NCI-H2107 treated with DMSO at 0.1 percent for 48 hours (cell line): ENCODE measurements at regions not wholly inside any gene's neighbourhood (a gene's known extent, or its start where the extent isn't known, plus 50 kb on each side); places are given as distances from the start of the nearest gene placed in this dataset.

Experiments
- DNase-seq: peaks from one replicate; lab custom pipeline; 2025; ENCODE audit not compliant: unreplicated experiment; lab: John Stamatoyannopoulos, UW

DNA sequence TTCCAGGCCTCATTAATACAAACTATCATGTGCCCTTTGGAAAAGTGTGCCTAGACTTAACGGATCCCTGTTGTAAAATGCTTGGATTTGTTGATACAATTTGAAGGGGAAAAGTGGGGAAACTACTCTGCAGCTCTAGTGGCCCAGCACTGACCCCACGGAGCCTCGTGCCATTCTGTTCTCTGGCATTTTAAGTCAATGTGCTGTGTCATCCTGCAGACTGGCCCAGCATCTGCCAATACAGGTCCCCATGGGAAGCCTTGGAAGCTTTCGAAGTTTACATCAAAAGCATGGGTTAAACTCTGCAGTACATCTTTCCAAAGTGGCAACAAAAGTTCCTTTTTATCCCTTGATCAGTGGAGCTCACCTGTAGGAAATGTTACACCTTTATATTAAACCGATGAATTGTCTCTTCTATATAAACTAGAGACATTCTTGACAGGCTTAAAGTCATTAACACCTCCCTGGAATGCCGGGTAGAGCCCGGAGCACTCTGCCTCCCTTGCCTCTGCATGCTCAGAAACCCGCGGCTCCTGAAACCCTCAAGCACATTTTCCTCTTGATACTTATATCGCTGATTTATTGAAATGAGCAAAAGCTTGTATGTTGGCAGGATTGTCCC, 596.0 kb upstream of the ADAMTS16 start:
- no peak for DNase-seq

DNA sequence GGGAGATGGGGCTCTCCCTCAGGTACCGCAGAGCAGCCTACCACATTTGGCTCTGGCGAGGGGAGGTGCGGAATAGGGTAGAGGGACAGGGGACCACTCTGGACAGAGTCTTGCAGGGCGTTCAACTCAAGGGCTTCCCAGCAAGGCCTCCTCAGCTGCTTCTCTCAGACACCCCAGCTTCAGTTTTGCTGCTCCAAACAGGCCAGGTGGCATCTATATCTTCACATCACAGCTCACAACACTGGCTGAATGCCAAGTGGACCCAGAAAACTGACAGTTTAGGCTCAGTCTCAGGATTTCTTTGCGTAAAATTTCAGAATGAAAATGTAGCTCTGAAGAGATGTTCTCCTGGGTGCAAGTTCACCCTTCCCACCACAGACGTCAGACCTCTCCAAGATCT, 592.6 kb upstream of the ADAMTS16 start:
- DNase-seq, result no peak

DNA sequence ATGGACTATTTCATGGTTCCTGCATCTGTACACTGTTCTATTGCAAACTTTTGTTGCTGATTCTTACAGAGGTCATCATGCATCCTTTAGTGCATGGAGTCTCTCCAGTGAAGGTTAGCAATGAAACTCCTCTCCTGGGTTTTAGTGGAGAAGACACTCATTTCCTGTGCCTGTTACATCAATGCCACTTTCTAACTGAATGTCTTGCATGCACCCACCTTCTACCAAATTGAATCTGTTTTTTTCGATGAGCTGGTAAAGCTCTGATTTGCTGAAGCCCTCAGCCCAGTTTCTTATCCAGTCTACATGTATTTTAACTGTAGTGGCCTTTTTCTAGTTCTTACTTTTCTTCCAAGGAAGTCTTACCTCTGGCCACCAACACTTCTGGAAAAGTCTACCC, 591.8 kb upstream of the ADAMTS16 start:
- DNase-seq, result no peak

DNA sequence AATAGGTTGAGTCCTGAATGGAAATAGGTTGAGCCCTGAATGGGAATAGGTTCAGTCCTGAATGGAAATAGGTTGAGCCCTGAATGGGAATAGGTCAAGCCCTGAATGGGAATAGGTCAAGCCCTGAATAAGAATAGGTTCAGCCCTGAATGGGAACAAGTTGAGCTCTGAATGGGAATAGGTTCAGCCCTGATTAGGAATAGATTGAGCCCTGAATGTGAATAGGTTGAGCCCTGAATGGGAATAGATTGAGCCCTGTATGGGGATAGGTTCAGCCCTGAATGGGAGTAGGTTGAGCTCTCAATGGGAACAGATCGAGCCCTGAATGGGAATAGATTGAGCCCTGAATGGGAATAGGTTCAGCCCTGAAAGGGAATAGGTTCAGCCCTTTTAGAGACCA, 590.8 kb upstream of the ADAMTS16 start:
- DNase-seq, result no peak

DNA sequence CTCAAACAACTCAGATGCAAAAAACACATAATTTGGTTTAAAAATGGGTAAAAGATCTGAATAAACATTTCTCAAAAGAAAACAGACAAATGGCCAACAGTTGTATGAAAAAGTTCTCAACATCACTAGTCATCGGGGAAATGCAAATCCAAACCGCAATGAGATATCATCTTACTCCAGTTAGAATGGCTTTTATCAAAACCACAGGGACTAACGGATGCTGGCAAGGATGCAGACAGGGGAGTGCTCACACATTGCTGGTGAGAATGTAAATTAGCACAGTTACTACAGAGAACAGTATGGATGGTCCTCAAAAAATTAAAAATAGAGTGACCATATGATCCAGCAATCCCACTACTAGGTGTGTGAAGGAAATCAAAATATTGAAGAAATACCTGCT, 589.1 kb upstream of the ADAMTS16 start:
- DNase-seq, result peak; percentile 99

DNA sequence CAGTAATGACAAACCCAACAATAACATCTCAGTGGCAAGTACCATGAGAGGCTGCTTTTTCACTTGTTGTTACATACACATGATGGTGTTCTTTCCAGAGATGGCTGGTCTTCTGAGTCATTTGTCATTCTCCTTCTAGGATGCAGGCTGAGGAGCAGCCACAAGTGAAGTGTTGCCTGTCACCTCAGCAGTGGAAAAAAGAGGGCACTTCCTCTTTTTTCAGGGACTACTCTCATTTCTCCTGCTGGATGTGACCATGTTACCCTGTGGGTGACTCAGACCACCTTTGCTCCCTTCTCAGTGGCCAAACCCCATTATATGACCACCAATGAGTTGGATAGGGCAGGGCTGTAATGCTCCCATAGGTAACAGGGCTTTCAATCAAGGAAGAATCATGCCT, 587.0 kb upstream of the ADAMTS16 start:
- no peak for DNase-seq

DNA sequence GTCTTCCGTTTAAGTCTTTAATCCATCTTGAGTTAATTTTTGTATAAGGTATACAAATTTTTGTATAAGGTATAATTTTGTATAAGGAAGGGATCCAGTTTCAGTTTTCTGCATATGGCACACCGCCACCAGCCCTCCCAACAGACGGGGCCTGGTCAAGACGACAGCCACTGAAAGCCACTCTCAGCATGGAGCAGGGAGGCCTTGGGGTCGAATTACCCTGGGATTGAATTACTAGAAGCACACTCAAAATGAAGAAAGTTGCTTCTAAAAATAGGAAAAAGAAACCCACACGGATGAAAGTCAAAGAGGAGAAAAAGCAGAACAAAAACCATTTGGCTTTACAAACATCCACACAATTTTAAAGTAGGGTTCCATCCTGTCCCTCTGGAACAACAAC, 586.2 kb upstream of the ADAMTS16 start:
- peak; percentile 96 for DNase-seq

DNA sequence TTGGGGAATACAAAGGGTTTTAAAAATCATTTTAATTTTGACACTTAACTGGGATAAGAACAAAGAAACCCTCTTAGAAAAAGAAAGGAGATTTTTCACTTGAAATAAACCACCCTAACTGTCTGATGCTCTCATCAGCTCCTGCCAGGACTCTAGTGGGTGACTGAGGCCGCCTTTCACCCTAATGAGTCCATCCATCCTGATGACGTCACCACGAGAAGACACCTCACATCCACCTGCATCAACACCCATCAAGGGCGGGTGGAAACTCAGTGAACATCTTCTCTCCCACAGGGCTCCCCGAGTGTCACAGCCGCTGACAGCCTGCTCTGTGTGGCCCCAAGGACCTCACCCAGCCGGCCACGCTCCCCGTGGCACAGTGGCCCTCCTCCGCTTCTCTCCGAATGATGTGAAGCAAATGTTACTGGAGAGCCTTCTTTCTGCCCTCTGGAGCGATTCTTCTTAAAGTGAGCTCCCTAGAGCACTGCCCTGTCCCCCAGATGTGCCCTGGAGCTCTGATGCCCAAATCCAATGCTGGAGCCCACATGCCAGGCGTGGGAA, 584.3 kb upstream of the ADAMTS16 start:
- no peak for DNase-seq

DNA sequence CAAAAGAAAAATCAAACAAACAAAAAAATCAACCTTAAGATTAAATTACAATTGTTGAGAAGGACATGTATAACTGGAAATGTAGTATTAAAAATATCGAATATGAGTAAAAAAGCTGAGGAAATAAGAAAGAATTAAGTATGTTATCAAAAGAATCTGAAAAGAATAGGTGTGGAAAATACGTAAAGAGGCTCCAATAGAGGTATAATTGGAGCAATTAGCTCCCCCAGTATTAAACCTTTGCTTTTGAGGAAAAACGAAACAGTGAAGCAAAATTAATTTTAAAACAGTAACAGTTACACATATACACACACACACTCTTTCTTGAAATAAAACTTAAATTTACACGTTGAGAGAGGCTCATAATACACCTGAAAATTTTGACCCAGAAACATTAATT, 578.7 kb upstream of the ADAMTS16 start:
- no peak for DNase-seq

DNA sequence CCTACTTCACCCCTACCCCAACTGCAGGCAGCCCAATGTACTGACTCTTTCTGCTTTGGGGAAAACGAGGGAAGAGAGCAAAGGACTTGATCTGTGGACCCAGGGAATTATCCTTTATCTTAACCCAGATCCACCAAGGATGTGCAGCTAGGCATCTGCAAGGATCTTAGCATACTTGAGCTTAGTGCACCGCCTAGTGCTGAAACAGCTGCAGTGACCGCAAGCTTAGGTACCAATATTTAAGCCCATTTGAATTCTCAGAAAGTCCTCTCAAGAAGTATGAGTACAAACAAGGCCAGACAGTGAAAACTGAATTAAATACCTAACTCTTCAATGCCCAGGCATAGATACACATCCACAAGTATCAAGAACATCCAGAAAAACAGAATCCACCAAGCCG, 576.7 kb upstream of the ADAMTS16 start:
- peak; percentile 75 for DNase-seq

DNA sequence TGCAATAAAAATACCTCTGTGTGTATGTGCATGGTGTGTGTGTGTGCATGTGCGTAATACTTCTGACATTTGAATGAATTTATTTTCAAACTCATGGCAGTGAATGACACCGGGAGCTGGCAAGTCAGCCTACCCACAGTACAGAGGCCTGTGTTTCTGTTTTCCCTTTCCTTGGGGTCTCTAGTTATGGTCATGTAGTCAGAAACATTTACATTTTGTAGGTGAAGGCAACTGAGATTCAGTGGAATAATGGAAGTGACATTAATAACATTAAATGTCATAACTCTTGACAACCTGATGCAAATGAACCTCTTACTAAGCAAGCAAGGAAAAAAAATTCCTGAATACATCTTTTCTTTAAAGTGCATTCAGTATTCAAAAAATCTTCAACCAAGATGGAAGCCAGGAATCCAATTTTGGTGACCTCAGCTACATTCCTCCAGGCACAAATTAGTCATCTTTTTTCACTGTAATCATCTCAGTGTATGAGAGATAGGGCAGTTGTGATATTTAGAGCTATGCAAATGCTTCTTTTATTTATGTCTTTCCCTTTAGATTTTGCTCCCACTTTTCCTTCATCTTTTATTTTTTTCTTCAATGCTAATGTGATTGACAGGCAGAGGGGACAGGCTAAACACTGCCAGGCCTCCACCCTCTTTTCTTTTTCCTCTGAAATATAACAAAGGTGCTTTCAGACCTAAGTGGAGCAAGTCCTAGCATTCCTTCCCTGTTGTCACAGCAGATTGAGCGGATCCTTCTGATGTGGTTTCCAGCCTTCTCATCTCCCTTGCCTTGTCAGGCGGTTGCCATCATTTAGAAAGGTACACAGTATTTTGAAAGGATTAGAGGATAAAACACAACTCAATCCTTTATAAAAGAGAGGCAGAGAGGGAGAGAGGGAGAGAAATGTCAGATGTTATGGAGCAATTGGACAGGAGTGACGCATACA, 569.8 kb upstream of the ADAMTS16 start:
- no peak for DNase-seq

DNA sequence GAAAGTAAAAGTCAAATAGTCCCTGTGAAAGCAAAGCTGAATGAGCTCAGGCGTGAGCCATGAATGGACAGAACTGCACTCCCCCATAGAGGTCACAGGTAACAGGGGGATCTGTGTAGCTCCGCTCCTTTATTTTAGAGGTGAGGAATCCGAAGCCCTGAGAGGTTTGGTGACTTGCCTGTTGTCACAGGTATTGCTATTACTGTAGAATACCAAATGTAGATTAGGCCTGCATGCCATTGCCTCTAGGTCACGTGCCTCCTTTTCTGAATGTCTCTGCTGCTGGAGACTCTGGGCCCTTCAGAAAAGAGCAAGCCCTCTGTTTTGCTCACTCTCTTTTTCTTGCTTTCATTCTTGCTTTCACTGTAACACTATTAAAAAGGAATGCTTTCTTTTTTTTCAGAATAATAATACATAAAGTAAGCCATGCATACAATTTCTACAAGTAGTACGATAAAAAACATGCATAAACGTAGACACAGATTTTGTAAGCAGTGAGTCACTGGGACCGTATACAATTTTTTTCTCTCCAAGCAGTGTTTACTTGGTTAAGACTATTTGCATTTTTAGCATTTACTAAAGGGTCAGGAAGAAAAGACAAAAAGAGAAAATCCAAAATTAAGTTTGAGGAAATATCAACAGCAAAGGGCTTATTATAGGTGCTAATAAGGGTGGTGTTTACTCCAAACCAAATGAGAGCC, 568.7 kb upstream of the ADAMTS16 start:
- no peak for DNase-seq

DNA sequence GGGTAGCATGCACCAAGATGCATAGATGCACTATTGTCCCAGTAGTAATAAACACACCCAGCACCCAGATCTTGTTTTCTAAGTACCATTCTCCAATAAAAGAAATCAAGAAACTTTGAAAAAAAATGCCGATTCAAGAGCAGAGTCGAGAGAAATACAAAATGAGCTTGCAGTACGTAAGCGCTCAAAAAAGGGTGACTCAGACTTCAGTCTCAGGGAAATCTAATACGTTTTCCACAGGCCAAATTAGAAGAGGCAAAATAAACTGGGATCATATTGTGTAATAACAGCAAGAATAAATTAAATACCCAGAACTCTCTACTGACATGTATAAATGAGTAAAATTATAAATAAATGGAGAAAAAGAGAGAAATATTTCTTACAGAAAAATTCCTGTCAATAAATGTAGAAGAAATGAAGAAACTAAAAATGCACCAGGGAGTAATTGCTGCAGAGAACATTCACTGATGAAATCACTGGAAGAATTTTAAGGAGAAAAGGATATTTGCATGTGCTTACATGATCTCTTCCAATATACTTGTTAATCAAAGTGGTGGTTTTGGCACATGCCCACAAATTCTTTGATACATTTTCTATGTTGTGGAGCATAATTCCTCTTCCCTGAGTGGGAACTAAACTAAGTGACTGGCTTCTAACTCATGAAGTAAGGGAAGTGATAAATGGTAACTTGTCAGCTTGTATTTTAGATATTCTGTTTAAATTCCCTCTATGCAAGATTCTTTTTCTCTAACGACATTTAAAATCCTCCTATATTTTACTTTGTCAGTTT, 567.6 kb upstream of the ADAMTS16 start:
- DNase-seq, result no peak

DNA sequence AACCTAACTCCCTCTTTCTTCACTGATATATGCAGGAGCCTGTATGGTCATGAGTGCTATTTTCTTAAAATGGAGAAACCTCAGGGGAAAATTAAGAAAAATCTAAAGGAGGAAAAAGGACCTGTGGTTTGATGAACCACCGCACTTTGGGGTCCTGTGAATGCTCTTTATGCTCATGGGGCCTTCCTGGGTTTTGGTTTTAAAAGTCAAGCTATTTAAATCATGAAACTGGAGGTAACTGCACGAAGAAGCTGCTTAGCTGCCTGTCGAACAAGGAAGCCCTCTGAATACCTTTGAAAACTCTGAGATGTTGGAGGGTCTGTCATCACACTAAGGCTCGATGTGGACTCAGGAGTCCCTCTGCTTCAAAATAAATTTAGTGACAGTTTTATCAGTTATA, 564.5 kb upstream of the ADAMTS16 start:
- DNase-seq, result no peak

DNA sequence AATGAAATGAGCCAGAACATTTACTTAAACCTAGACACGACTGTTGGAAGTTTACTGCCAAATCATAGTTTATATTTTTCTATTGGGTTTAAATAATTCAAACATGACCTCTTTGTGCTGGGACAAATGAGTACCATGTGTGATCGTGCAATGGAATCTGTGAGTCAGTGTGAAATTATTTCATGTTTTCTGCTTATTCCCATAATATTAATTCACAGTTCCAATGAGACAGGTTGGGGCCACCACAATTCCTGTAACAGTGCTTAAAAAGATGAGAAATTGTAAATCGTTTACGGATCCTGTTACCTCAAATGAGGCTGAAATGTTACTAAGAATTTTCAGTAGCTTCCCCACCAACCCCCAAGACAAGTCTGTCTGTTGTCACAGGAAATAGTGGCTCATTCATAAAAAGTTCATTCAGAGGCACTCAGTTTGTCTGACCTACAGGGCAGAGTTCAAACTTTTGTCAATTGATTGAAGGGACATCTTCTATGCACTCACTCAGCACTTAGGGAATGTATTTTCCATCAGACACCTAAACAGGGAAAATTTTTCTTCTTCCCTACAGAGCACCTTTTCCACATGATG, 563.9 kb upstream of the ADAMTS16 start:
- no peak for DNase-seq

DNA sequence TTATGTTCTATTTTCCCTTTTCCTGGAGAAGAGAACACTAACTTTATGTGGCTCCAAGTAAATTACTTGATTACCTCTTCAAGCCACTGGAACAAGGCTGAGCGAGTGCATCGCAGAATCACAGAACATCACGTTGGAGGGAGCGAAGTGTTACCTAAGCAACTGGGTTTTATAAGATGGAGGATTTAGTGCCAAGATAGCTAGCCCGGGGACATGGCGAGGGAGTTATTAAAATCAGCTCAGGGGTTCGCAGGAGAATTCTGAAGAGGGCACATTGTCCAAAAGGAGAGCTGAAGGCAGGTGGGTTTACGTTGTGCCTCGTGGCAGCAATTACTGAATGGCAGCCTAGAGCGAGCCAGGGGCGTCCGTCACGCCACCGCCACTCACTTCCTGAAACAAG, 563.2 kb upstream of the ADAMTS16 start:
- no peak for DNase-seq

DNA sequence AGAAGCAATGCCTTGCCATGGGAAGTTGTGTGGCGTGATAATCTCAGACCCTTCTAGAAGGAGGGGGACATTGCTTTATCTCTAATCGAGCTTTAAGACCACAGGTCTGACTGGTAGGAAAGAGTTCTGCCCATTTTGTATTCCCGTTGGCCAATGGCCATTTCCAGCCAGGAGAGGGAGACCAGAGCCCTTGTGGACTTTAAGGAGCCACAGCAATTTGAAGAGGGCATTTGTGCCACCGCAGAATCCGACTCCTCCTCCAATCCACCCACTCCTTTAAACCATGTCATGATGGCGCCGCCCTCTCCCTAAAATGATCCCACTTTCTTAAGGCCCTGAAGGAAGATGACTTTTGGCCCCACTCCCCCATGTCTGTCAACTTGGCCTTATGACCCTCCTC, 560.5 kb upstream of the ADAMTS16 start:
- no peak for DNase-seq

DNA sequence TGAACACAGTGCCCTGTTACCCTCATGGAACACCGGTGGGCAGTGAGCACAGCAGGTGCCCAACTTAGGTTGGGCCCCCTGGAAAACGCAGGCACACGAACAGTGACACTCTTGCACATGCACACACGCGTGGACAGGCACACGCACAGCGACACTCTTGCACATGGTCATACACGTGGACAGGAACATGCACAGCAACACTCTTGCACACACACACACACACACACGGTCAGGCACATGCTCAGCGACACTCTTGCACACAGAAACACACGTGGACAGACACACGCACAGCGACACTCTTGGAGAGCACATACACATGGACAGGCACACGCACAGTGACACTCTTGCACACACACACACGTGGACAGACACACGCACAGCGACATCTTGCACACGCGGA, 559.4 kb upstream of the ADAMTS16 start:
- DNase-seq, result no peak

DNA sequence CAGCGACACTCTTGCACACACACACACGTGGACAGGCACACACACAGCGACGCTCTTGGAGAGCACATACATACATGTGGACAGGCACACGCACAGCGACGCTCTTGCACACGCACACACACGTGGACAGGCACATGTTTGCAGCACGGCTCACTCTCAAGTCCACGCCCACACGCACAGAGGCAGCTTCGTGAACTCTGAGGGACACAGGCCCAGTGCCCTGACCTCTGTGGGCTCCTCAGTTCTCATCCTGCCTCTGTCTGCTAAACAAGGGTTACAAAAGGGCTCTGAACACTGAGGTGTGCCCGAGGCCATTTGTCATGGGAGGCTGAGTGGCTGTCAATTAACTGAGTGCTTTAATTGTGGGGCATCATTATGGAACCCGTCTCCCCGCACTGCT, 558.8 kb upstream of the ADAMTS16 start:
- no peak for DNase-seq

DNA sequence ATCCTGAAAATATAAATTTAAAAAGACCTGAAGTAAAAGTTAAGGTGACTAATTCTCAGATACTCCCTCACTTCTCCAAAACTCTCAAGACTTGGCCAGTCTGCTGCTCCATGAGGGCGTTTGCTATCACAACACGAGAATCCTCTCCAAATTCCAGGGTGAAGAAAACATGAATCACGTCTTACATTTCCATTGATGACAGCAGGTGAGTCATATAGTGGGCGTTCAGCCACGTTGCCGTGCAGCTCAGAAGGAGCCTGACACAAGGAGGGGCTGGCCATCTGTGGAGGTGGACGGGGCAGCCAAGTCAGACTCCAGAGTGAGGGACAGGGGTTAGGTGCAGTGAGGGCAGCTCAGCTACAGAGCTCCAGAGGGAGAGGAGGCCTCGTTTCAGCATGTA, 555.1 kb upstream of the ADAMTS16 start:
- DNase-seq, result no peak

DNA sequence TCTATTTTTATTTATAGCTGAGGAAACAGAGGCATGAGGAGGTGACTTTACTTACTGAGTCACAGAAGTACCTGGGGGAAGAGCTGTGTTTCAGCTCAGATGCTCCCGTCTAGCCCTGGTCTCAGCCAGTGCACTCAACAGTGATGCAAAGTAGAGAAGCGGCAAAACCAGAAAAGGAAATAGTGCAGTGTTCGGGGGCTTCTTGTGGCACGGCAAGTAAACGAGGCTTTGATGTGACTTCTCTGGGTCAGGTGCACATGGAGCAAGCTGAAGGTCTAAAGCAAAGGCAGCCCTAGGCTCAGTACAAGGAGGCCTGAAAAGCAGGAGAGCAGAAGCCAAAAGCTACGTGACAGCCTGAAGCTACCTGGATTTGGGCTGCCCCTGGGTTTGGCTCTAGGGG, 526.7 kb upstream of the ADAMTS16 start:
- DNase-seq, result no peak
